Panc1 (cell line): ENCODE measurements at regions not wholly inside any gene's neighbourhood (a gene's known extent, or its start where the extent isn't known, plus 50 kb on each side); places are given as distances from the start of the nearest gene placed in this dataset.

Experiments
- POLR2AphosphoS5 ChIP-seq: IDR thresholded peaks from 2 replicates; pipeline ENCODE4 v1.6.1; 2012; ENCODE audit warnings: mild to moderate bottlenecking, low read depth, low read length, moderate library complexity
- TF ChIP-seq, protein P1 (sequence below): fragments of 450-650 bp; IDR thresholded peaks from 2 replicates; pipeline ENCODE4 v1.5.1; 2017; ENCODE audit warnings: mild to moderate bottlenecking
- TF ChIP-seq, protein P2 (sequence below), 2 experiments: IDR thresholded peaks; 2 replicates each; pipeline ENCODE4 v1.6.1; 2011 to 2012; ENCODE audit warnings: low read depth in 2 of 2, control low read depth in 1 of 2, low read length in 1 of 2, mild to moderate bottlenecking in 1 of 2, moderate library complexity in 1 of 2; ENCODE audit not compliant: insufficient read depth in 1 of 2

DNA sequence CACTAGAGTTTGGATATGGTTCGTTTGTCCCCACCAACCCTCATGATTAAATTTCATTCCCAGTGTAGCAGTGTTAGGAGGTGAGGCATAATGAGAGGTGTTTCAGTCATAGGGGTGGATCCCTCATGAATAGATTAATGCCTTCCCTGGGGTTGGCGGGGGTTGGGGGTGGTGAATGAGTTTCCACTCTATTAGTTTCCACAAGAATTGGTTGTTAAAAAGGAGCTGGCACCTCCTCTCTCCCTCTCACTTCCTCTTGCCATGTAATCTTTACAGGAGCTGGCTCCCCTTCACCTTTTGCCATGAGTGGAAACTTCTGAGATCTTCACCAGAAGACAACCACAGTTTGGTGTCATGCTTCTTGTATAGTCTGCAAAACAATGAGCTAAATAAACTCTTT, 333.7 kb downstream of the ENC1 start:
- TF ChIP-seq, protein P1, sequence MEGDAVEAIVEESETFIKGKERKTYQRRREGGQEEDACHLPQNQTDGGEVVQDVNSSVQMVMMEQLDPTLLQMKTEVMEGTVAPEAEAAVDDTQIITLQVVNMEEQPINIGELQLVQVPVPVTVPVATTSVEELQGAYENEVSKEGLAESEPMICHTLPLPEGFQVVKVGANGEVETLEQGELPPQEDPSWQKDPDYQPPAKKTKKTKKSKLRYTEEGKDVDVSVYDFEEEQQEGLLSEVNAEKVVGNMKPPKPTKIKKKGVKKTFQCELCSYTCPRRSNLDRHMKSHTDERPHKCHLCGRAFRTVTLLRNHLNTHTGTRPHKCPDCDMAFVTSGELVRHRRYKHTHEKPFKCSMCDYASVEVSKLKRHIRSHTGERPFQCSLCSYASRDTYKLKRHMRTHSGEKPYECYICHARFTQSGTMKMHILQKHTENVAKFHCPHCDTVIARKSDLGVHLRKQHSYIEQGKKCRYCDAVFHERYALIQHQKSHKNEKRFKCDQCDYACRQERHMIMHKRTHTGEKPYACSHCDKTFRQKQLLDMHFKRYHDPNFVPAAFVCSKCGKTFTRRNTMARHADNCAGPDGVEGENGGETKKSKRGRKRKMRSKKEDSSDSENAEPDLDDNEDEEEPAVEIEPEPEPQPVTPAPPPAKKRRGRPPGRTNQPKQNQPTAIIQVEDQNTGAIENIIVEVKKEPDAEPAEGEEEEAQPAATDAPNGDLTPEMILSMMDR, result no peak
- no peak for TF ChIP-seq POLR2AphosphoS5
- TF ChIP-seq, protein P2, sequence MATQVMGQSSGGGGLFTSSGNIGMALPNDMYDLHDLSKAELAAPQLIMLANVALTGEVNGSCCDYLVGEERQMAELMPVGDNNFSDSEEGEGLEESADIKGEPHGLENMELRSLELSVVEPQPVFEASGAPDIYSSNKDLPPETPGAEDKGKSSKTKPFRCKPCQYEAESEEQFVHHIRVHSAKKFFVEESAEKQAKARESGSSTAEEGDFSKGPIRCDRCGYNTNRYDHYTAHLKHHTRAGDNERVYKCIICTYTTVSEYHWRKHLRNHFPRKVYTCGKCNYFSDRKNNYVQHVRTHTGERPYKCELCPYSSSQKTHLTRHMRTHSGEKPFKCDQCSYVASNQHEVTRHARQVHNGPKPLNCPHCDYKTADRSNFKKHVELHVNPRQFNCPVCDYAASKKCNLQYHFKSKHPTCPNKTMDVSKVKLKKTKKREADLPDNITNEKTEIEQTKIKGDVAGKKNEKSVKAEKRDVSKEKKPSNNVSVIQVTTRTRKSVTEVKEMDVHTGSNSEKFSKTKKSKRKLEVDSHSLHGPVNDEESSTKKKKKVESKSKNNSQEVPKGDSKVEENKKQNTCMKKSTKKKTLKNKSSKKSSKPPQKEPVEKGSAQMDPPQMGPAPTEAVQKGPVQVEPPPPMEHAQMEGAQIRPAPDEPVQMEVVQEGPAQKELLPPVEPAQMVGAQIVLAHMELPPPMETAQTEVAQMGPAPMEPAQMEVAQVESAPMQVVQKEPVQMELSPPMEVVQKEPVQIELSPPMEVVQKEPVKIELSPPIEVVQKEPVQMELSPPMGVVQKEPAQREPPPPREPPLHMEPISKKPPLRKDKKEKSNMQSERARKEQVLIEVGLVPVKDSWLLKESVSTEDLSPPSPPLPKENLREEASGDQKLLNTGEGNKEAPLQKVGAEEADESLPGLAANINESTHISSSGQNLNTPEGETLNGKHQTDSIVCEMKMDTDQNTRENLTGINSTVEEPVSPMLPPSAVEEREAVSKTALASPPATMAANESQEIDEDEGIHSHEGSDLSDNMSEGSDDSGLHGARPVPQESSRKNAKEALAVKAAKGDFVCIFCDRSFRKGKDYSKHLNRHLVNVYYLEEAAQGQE (IDR thresholded peaks at IDR 0.05; ENCODE audit: insufficient read depth in 1 of 2, low read depth in 2 of 2, low read length in 1 of 2), result no peak
